Midbrain (tissue), 1 donor: ENCODE measurements at regions not wholly inside any gene's neighbourhood (a gene's known extent, or its start where the extent isn't known, plus 50 kb on each side); places are given as distances from the start of the nearest gene placed in this dataset.
"Not testable (repeated sequence)": the region's sequence is repeated elsewhere in the genome, so short reads cannot be mapped to it uniquely, and the experiment has no call there.

Experiments
- DNase-seq: peaks from one replicate; lab custom pipeline; 2025; lab: John Stamatoyannopoulos, UW

DNA sequence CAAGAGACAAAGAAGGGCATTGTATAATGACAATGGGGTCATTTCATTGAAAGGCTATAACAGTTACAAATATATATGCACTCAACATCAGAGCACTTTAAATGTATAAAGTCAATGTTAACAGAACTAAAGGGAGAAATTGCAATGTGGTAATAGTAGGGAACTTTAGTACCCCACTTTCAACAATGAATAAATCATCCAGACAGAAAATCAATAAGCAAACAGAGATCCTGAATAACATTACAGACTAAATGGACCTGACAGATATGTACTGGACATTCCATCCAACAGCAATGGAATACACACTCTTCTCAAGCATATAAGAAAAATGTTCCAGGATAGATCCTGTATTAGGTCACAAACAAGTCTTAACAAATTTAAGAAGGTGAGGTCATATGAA lies 90.5 kb upstream of the ALKAL2 start:
- no peak for DNase-seq

- DNase-seq = no peak
Observed at GRCh38 chr2:377414-377813, 89.5 kb upstream of the ALKAL2 start.

DNA sequence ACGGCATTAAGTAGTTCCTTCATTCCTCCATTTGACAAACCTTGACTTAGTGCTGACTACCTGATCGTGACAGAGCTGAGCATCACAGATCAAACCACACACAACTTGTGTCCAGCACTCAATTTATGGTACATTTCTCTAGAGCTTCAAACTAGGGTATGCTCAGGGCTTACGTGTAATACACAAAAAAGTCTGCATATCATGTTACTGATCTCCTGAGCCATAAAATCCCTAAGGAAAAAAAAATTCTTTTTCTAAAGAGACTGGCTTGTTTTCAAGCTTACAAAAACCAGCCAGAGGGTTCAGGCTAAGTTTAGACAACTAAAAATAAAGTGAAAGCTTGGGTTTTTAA lies 88.0 kb upstream of the ALKAL2 start:
- no peak for DNase-seq

DNA sequence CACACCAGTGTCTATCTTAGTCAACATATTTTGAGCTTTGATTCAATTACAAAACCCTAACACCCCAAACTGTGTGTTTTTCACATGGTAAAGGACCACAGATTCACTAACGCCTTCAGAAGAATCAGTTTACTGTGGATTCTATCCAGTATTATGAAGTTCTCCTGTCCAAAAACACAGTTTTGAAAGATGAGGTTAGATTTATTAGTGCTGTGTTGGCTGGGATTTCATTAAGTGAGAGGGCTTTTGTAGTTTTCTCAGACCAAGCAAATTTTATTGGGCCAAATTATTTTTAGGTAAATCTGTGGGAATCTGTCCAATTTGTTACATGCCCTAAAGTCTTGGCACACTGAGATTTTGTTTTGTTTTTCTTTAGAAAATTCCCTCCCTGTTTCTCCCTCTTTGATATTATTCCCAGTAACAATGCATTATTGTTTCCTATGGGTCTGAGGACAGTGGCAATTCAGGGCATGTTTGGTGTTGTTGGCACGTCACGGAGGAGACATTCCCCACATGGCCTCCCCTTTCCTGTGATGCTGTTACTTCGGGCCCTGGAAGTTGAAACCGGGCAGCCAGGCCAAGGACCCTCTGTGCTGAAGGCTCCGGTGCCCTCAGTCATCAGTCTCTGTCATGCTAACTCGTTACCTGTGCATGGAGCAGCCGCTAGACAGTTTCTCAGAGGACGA lies 87.5 kb upstream of the ALKAL2 start:
- peak; percentile 35 for DNase-seq

- no peak for DNase-seq
Observed at GRCh38 chr2:368386-368785, 80.5 kb upstream of the ALKAL2 start.

DNA sequence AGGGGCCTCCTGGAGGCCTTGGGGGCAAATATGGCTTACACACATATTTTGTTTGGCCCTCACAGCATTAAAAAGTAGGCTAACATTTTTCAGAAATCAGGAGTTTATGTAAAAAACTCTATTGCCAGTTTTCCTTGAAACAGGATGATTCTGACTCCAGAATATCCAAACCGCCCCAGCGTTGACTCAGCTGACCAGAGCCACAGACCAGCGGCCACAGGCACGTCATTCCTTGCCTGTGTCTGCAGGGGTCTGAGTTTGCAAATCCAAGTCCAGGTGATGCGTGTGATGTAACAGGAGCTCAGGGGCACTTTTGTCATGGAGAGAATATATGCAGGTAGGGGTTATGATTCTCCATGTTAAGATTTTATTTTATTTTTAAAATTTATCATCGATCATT lies 79.4 kb upstream of the ALKAL2 start:
- no peak for DNase-seq

DNA sequence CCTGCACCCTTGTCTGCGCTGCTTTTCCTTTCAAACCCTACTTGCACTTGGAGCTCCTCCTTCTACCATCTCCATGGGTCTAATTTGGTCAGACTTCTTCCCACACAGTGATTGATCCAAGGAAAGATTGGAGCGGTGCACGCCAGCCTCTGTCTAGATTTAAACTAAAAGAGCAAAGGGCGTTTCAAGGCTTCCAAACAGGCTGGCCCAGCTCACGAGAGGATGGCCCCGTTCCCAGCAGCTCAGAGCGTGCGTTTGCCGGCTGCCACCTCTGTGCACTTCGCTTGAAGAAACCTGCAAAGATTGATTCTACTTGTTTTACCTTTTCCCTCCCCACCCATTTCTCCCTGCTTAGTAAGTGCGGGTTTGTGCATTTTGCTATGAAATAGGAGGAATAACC lies 78.8 kb upstream of the ALKAL2 start:
- no peak for DNase-seq

DNA sequence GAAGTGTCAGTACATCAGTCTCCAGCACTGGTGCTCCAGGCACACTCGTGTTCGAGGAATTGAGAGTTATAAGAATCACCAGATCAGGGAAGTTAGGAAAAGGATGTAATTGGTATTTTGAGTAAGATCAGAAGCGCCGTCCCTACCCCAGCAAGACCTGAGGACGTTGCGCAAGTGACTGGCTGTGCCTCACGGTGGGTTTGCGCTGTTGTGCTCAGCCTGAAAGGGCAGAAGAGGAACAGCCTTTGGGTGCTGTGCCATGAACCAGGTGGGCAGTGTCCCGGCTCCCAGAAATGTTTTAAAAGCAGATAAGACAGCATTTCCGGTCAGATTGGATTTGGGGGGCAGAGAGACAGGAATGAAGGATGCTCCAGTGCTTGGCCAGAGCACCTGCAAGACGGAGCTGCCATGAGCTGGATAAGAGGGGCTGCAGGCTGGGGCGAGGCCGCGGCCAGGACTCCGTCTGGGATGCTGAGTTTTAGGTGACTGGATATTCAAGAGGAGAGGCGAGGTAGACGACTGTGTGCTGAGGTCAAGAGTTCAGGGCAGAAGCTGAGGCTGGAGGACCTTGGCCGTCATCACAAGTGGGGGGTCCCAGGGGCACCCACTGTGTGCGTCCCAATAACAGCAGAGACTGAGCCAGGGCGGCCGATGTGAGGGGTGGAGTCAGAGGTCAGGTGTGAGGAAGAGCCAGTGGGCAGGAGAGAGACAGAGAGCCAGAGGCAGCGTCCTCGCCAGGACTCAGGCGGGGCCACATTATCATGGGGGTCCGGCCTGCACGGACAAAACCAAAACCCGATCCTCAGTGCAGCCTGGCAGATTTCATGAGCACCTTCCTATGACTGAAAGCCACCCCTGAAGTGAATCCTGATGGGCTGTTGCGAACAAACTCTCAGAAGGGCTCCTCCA lies 77.7 kb upstream of the ALKAL2 start:
- no peak for DNase-seq

DNA sequence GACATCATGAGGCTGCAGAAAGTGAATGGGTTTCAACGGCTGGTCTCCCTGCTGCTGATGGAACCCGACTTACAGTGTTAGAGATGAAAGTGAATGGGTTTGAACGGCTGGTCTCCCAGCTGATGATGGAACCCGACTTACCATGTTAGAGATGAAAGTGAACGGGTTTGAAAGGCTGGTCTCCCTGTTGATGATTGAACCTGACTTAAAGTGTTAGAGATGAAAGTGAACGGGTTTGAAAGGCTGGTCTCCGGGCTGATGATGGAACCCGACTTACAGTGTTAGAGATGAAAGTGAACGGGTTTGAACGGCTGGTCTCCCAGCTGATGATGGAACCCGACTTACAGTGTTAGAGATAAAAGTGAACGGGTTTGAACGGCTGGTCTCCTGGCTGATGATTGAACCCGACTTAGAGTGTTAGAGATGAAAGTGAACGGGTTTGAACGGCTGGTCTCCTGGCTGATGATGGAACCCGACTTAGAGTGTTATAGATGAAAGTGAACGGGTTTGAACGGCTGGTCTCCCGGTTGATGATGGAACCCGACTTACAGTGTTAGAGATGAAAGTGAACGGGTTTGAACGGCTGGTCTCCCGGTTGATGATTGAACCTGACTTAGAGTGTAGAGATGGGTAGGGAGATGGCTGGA lies 76.1 kb upstream of the ALKAL2 start:
- no peak for DNase-seq

DNA sequence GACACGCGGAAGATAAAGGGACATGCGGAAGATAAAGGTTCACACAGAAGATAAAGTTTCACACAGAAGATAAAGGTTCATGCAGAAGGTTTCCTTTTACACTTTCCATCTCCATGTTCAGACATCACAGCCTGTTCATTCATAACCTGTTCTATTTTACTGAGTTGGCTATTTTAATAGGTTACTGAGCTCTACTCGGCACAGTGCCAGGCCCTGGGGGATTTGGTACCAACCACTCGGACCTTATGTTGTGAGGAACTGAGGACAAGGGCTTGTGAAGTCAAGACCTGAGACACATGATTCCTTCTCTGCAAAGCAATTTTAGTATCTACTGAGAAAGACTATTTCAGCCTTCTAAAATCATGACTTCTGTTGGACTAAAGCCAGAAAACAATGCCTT lies 75.0 kb upstream of the ALKAL2 start:
- DNase-seq = no peak

DNA sequence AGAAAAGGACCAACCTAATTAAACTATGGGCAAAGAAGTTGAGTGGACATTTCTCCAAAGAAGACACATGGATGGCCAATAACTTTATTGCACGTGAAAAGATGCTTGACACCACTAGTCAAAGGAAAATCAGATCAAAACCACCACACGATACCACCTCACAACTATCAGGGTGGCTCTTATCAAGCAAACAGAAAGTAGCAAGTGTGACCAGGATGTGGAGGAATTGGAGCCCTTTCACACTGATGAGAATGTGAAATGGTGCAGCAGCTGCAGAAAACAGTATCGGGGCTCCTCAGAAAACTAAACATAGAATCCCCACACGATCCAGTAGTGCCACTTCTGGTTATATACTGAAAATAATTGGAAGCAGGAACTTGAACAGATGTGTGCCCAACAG lies 72.2 kb upstream of the ALKAL2 start:
- no peak for DNase-seq

GRCh38 chr2:359047-359446 lies 71.2 kb upstream of the ALKAL2 start:
- DNase-seq = no peak

- DNase-seq = no peak
Observed at GRCh38 chr2:357811-358210, 69.9 kb upstream of the ALKAL2 start.

DNA sequence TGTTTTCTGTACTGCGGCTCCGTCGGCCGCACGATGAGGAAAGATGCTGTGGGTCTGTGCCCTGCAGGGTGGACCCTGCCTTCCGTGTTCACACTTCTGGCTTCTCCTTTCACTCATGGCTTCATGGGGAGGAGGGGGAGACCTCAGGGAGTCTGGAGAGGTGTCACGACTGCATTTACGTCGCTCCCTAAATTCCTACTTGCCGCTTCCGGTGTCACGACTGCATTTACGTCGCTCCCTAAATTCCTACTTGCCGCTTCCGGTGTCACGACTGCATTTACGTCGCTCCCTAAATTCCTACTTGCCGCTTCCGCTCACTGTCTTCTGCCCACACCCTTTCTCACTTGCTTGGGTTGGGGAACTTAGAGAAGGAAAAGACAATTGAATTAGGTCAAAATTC lies 68.4 kb upstream of the ALKAL2 start:
- DNase-seq = not testable (repeated sequence)

GRCh38 chr2:355773-356172 lies 67.9 kb upstream of the ALKAL2 start:
- DNase-seq = no peak

- DNase-seq = no peak
Observed at GRCh38 chr2:352696-353095, 64.8 kb upstream of the ALKAL2 start.

GRCh38 chr2:349390-349789 lies 61.5 kb upstream of the ALKAL2 start:
- no peak for DNase-seq

DNA sequence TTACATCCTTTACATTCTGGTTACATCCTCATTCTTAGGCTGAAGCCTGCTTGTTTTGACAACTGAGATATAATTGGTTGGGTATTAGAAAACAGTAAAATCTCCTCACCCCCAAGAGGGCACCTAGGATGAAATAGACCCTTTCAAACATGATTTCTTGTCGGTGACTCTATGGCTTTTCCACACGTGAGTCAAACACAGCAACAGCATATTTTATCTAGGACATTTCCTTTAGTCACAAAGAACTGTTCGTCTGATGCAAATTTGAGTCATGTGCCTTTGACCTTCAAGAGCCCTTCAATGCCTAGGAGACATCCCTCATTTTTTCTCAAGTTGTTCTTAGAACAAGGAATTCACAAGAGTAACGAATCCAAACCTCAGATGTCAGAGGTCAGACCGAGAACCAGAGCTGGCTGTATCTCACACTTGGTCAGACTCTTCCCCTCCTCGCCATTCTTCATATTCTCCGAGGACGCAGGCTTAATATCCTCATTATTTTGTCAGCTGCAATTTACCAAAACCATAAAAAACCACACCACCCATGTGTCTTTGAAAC lies 60.5 kb upstream of the ALKAL2 start:
- DNase-seq = no peak

DNA sequence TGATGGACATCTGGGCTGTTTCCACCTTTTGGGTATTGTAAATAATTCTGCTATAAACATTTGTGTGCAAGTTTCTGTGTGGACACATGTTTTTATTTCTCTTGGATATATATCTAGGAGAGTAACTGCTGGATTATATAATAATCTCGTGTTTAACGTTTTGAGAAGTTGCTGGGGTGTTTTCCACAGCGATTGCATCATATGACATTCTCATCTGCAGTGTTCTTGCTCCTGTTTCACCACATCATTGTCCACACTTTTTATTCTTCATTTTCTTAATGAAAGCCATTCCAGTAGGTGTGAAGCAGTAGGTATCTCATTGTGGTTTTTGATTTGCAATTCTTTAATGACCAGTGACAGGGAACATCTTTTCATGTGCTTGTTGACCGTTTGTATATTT lies 56.9 kb upstream of the ALKAL2 start:
- DNase-seq = no peak

DNA sequence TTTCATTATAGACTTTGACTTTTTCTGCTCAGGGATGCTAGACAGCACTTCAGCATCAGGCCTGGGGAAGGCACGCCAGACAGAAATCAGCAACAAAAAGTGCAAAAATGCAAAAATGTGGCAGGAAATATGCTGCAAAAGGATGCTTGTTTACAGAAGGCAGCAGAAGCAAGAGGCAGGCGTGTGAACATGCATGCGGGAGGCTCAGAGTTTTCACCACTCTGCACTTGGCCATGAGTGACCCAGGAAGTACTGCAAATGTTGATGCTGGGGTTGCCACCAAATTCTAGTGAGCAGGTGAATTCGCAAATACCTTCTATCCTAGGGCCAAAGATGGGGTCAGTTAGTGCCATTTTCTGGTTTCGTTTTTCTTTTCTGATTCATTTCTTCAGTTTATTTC lies 55.5 kb upstream of the ALKAL2 start:
- DNase-seq = no peak

- DNase-seq = no peak
Observed at GRCh38 chr2:341912-342311, 54.0 kb upstream of the ALKAL2 start.

- no peak for DNase-seq
Observed at GRCh38 chr2:341017-341542, 53.2 kb upstream of the ALKAL2 start.
